HG02588 (cell line): ENCODE measurements at regions not wholly inside any gene's neighbourhood (a gene's known extent, or its start where the extent isn't known, plus 50 kb on each side); places are given as distances from the start of the nearest gene placed in this dataset.
A peak's percentile ranks its signal among the peaks of the same experiment; 100 is the strongest.
"Not testable (repeated sequence)": the region's sequence is repeated elsewhere in the genome, so short reads cannot be mapped to it uniquely, and the experiment has no call there.

Experiments used
- ATAC-seq: cut with Tn5 transposase; IDR thresholded peaks from one replicate; pipeline ENCODE4 v1.9.1; 2021; ENCODE audit warnings: mild to moderate bottlenecking, moderate library complexity; ENCODE audit not compliant: unreplicated experiment

GRCh38 chr3:81375921-81376320, 385.5 kb downstream of the GBE1 start:
- ATAC-seq: no peak

- ATAC-seq: no peak
Measured at GRCh38 chr3:81364411-81364810, 397.0 kb downstream of the GBE1 start.

- no peak for ATAC-seq
Measured at GRCh38 chr3:81363816-81364215, 397.6 kb downstream of the GBE1 start.

- no peak for ATAC-seq
Measured at GRCh38 chr3:81354119-81354518, 407.3 kb downstream of the GBE1 start.

DNA sequence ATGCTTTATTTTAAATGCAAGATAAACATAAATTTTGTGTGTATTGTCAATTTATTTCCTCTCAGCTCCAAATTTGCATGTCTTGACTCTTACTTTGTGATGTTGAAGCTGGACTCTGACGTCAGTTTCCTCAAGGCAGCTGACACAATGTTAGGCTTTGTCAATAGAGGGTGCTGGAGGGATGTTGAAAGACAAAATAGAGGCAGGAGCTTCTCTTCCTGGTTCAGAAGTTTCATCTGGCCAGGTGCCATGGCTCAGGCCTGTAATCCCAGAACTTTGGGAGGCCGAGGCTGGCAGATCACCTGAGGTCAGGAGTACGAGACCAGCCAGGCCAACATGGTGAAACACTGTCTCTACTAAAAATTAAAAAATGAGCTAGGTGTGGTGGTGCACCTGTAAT, 408.6 kb downstream of the GBE1 start:
- peak; percentile 67 for ATAC-seq

GRCh38 chr3:81349816-81350340, 411.6 kb downstream of the GBE1 start:
- no peak for ATAC-seq

DNA sequence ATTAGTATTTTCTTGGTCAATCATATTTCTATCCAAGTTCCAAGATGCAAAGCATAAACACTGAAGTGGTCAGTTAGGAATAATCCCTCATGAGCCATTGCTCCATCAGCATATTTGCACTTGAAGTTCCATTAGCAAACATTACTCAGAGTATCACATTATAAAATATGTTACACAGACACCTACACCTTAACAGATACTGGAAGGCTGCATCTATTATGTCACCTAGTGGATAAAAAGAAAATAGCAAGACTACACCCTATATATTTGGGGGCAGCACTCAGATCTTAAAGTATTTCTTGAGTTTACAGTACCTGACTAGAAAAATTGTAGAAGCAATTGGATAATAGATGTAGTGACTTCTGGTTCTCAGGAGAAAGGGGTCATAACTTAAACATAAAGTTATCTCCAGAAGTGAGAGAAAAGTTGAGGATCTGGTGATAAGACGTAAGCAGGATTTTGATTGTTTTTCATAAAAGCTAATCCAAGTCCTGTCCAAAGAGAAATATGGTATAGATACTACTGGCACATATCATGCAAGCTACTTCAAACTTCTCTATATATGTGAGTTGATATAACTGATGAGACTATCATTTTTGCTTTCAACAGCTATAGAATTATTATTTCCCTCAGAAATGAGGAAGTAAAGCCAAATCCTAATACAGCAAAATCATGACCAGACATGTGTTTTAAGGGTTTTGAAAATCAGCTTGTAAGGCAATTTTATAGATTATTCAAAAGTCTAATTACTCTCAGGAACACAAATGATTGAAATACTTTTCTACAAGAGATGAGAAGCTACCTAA, 422.2 kb downstream of the GBE1 start:
- ATAC-seq: peak; percentile 83

- no peak for ATAC-seq
Measured at GRCh38 chr3:81336470-81336869, 425.0 kb downstream of the GBE1 start.

- not testable (repeated sequence) for ATAC-seq
Measured at GRCh38 chr3:81329835-81330234, 431.6 kb downstream of the GBE1 start.

GRCh38 chr3:81326245-81326644, 435.2 kb downstream of the GBE1 start:
- ATAC-seq: no peak

DNA sequence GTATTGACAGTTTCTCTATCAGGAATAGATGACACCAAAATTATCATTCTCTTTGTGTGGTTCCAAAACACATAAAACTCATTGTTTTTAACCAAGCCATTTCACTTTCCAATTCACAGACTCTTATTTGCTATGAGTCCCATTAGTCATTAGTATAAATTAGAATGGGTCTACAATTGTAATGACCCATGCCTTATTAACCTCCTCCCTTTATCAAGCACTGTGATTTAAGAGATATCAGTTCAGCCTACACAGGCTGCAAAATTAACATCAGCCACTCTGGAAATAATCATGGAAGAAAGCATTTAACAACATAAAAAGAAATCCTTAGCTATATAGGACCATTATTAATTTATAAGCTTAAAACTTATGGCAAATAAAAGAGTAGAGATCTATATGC, 440.6 kb downstream of the GBE1 start:
- no peak for ATAC-seq

GRCh38 chr3:81315030-81315429, 446.4 kb downstream of the GBE1 start:
- ATAC-seq: no peak

GRCh38 chr3:81311321-81311720, 450.1 kb downstream of the GBE1 start:
- ATAC-seq: no peak

GRCh38 chr3:81308306-81308705, 453.1 kb downstream of the GBE1 start:
- no peak for ATAC-seq

DNA sequence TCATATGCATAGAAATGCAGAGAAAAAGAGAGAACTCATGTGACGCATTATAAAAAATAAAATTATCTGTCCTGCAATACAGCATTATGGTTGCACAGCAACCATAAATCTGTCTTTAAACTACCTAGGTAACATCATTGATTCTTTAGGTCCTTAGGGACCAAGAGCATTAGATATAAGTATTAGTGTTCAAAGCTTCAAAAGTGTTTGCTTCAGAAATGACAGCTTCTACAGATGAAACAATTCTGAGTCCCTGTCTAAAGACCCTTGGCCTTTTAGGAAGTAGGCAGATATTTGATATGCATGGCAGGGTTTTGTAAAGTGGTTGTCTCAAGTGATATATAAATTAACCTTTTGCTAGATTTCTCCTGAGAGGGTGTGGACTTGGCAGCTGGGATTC, 454.2 kb downstream of the GBE1 start:
- ATAC-seq: no peak

DNA sequence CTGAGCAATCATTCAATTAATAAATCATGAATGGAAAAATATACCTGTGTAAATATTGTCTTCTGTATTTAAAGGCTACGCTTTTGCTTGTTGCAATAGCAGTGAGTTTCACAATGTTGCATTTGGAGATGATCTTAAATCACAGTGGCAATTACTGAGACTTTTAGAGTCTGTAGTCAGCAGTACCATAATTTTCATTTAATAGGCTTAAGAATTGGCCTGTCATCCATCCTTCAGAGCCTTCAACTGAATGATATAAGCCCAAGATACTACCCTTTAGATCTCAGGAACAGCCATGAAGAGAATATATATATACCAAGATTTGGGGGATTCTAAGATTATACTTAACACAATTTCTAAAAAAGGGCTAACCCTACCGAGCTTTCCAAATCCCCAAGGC, 458.1 kb downstream of the GBE1 start:
- no peak for ATAC-seq

DNA sequence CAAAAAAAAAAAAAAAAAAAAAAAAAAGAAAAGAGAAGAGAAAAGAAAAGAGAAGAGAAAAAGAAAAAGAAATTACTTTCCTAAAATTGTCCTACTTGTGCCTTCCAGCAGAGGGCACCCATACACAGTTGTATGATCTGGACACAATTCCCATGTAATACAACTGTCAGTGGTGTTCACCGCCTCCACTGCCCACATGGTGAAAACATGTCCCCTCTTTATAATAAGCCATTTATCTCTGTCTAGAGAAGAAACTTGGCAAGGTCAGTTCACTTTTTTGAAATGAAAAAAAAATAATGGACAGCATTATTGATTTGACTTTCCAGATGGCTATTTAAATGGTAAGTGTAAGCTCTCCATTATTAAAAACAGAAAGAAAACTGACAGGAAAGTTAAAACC, 459.4 kb downstream of the GBE1 start:
- ATAC-seq: peak; percentile 80

DNA sequence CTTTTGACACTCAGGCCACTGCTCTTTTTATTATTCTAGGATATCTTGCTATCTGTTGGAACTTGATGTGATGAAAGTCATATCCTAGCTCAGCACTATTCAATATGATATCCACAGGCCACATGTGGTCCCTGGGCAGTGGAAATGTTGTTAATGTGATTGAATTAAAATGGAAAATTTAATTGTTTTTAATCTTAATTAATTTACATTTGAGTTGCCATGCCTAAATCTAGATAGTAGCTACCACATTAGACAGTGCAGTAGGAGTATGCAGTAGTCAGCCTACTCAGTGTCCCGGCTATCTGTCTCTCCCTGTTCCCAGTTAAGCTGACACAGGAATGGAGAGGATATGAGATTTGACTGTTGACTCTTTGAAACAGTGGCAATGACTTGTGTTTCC, 460.2 kb downstream of the GBE1 start:
- no peak for ATAC-seq

DNA sequence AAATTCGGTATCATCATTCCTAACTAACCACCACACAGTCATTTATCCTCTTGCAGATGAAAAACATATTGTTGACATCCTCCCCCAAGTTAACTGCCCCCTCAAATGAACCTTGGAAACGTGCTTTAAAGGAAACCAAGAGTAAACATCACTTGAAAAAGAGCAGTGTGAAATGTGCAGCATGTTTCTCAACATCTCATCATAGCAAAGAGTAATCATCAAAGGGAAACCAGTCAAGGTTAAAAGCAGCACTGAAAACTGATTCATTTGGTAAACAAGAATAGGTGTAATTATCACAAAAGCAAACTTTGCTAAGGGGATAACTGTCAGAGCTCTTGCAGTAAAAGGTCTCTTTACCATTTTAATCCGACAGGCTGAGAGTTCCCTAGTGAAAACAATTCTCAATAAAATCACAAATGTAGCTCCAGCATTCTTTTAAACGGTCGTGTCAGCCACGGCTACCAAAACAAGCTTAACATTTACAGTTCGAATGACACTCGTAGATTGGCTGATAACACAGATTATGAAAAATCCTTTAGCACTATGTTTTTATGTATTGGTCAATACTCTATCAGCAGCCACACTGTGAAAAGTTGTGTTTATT, 461.0 kb downstream of the GBE1 start:
- ATAC-seq: no peak

DNA sequence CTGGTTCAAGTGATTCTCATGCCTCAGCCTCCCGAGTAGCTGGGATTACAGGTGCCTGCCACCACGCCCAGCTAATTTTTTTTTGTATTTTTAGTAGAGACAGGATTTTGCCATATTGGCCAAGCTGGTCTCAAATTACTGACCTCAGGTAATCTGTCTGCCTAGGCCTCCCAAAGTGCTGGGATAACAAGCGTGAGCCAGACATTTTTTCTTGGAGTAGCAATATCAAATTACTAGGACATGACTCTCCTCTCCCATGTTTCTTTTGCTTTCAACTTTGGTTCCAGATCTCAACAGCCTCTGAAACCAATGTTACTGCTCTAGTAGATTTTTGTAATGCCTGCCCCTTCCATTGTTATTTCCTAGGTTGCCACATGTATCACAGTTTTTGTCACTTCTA, 462.0 kb downstream of the GBE1 start:
- no peak for ATAC-seq

- no peak for ATAC-seq
Measured at GRCh38 chr3:81295906-81296577, 465.4 kb downstream of the GBE1 start.

GRCh38 chr3:81293156-81293555, 468.3 kb downstream of the GBE1 start:
- ATAC-seq: no peak
